Head of caudate nucleus (tissue), 42 donors: ENCODE measurements at regions not wholly inside any gene's neighbourhood (a gene's known extent, or its start where the extent isn't known, plus 50 kb on each side); places are given as distances from the start of the nearest gene placed in this dataset.
"Not testable (repeated sequence)": the region's sequence is repeated elsewhere in the genome, so short reads cannot be mapped to it uniquely, and the experiment has no call there.

Source experiments
- DNase-seq, 42 donors: peaks; one replicate each; pipeline versions ENCODE4 v3.0.0 to v3.0.0-alpha.2; 2020 to 2021; ENCODE audit warnings: mixed read lengths in 7 of 42
- intact Hi-C: fragments of 100-400 bp; cut with DNase I; formaldehyde crosslinking; loops from one replicate; pipeline ENCODE4 v1.15.0; 2022

GRCh38 chr10:61283066-61283465, 170.1 kb downstream of the TMEM26 start:
- DNase-seq: no peak
- intact Hi-C loops: no loop called here

- intact Hi-C loops: no loop called here
Observed at GRCh38 chr10:61280303-61280702, 172.9 kb downstream of the TMEM26 start.

GRCh38 chr10:61279400-61279799, 173.8 kb downstream of the TMEM26 start:
- intact Hi-C loops: no loop called here

More at GRCh38 chr10:61280303-61280702, 172.9 kb downstream of the TMEM26 start:
- no peak for DNase-seq

GRCh38 chr10:61278556-61278955, 174.6 kb downstream of the TMEM26 start:
- intact Hi-C loops: no loop called here
- DNase-seq: no peak

More at GRCh38 chr10:61279400-61279799, 173.8 kb downstream of the TMEM26 start:
- DNase-seq: no peak

- intact Hi-C loops: no loop called here
Observed at GRCh38 chr10:61272781-61273180, 180.4 kb downstream of the TMEM26 start.

GRCh38 chr10:61271127-61271780, 181.9 kb downstream of the TMEM26 start:
- no peak for DNase-seq
- intact Hi-C loops: no loop called here

More at GRCh38 chr10:61272781-61273180, 180.4 kb downstream of the TMEM26 start:
- no peak for DNase-seq

GRCh38 chr10:61263518-61263917, 189.7 kb downstream of the TMEM26 start:
- DNase-seq: no peak
- intact Hi-C loops: no loop called here

- no peak for DNase-seq
- intact Hi-C loops: no loop called here
Observed at GRCh38 chr10:61262486-61263261, 190.5 kb downstream of the TMEM26 start.

GRCh38 chr10:61257956-61258496, 195.2 kb downstream of the TMEM26 start:
- DNase-seq: no peak
- intact Hi-C loops: no loop called here

- DNase-seq: no peak
- intact Hi-C loops: no loop called here
Observed at GRCh38 chr10:61257136-61257535, 196.0 kb downstream of the TMEM26 start.

- intact Hi-C loops, DNase-seq: not testable (repeated sequence)
Observed at GRCh38 chr10:61252326-61252725, 200.9 kb downstream of the TMEM26 start.

GRCh38 chr10:61251089-61251488, 202.1 kb downstream of the TMEM26 start:
- DNase-seq: no peak
- intact Hi-C loops: no loop called here

GRCh38 chr10:61250131-61250530, 203.1 kb downstream of the TMEM26 start:
- no peak for DNase-seq
- intact Hi-C loops: no loop called here

- DNase-seq: no peak
- intact Hi-C loops: no loop called here
Observed at GRCh38 chr10:61248013-61248412, 205.2 kb downstream of the TMEM26 start.

- intact Hi-C loops: no loop called here
- no peak for DNase-seq
Observed at GRCh38 chr10:61244261-61244775, 208.9 kb downstream of the TMEM26 start.

- intact Hi-C loops: no loop called here
- DNase-seq: no peak
Observed at GRCh38 chr10:61232780-61233179, 220.4 kb downstream of the TMEM26 start.

- intact Hi-C loops: no loop called here
- DNase-seq: no peak
Observed at GRCh38 chr10:61225939-61226338, 227.2 kb downstream of the TMEM26 start.

- DNase-seq: no peak
- intact Hi-C loops: no loop called here
Observed at GRCh38 chr10:61223576-61223975, 229.6 kb downstream of the TMEM26 start.

GRCh38 chr10:61219696-61220095, 233.5 kb downstream of the TMEM26 start:
- no peak for DNase-seq
- intact Hi-C loops: no loop called here

GRCh38 chr10:61217851-61218565, 235.2 kb downstream of the TMEM26 start:
- intact Hi-C loops: no loop called here

More at GRCh38 chr10:61217851-61218565, 235.2 kb downstream of the TMEM26 start:
- DNase-seq: no peak
